AG04449 (cell line): ENCODE measurements at regions not wholly inside any gene's neighbourhood (a gene's known extent, or its start where the extent isn't known, plus 50 kb on each side); places are given as distances from the start of the nearest gene placed in this dataset.
"Not testable (repeated sequence)": the region's sequence is repeated elsewhere in the genome, so short reads cannot be mapped to it uniquely, and the experiment has no call there.

Source experiments
- CTCF ChIA-PET: fragments of 350-600 bp; formaldehyde crosslinking; extraction: SDS; loops from one replicate; lab custom pipeline; 2021; ENCODE audit warnings: antibody characterized with exemption; lab: Yijun Ruan, JAX
- POLR2A ChIA-PET: fragments of 400-600, 350-600 bp; formaldehyde crosslinking; extraction: SDS; loops from one replicate; lab custom pipeline; 2020; ENCODE audit warnings: antibody characterized with exemption, inconsistent platforms; lab: Yijun Ruan, JAX
- DNase-seq: peaks from one replicate; pipeline ENCODE4 v3.0.0-alpha.2; 2010; ENCODE audit warnings: low read depth, low spot score
- H3K4me3 ChIP-seq: 2 replicates; pipeline ENCODE4 v1.5.1; 2011; ENCODE audit warnings: low read depth, mild to moderate bottlenecking, control low read depth, low read length
- TF ChIP-seq, protein P1 (sequence below): IDR thresholded peaks from one replicate; pipeline ENCODE4 v1.5.1; 2011; ENCODE audit warnings: mild to moderate bottlenecking, moderate library complexity, low read length, control low read depth, inconsistent platforms; ENCODE audit not compliant: insufficient read depth; ENCODE audit errors: missing control alignments

DNA sequence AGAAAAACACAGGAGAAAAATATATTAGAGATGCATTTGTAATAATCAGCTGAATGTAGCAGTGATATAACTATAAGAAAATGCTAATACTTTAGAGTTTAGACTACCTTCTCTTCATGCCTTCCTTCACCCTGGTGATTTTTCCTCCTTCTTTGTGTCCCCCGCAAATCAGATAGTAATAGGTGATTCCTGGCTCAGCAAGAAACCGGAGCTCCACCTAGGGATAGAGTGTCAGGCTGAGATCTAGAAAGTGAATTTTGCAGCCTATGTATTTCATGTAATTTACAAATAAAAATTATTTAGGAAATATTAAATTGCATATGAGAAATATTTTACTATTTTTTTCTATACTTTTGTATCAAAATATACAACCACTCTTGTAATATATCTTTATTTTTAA, 109.8 kb upstream of the ST8SIA4 start:
- TF ChIP-seq, protein P1, sequence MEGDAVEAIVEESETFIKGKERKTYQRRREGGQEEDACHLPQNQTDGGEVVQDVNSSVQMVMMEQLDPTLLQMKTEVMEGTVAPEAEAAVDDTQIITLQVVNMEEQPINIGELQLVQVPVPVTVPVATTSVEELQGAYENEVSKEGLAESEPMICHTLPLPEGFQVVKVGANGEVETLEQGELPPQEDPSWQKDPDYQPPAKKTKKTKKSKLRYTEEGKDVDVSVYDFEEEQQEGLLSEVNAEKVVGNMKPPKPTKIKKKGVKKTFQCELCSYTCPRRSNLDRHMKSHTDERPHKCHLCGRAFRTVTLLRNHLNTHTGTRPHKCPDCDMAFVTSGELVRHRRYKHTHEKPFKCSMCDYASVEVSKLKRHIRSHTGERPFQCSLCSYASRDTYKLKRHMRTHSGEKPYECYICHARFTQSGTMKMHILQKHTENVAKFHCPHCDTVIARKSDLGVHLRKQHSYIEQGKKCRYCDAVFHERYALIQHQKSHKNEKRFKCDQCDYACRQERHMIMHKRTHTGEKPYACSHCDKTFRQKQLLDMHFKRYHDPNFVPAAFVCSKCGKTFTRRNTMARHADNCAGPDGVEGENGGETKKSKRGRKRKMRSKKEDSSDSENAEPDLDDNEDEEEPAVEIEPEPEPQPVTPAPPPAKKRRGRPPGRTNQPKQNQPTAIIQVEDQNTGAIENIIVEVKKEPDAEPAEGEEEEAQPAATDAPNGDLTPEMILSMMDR: no peak
- CTCF ChIA-PET: no interaction called here
- no peak overlapping the region for H3K4me3 ChIP-seq
- no peak for DNase-seq
- POLR2A ChIA-PET: no interaction called here

DNA sequence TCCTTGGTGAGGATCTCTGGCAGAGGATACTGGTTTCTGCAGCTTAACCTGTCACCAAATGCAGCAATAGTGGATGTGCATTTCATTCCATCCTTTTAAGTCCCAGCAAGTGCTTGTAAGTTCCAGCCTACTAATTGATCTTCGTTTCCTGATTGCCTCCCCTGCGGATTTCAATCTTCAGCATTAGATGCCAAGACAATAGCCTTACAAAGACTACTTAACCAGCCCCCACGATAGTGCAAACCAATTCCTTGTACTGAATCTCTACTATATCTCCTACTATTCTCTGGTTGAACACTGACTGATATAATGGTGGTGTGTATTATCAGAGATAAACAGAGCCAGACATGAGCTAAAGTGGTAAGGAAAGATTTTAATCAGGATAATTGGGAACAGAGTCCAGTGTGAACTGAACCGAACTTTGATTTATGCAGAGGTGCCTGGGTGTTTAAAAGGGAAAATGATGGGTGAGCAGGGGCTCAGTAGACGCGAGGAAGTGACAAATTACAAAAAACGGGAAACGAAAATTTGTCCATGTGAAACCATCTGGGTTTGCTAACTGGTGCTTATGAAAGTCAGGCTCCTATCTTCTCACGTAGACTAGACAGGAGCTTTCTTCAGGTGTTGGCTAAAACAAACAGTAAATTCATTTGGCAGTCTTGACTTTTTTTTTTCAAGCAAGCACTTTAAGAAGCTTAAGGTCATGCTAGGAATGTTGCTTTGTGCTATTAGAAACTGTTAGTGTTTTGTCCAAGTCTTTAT, 106.9 kb upstream of the ST8SIA4 start:
- POLR2A ChIA-PET: no interaction called here
- no peak overlapping the region for H3K4me3 ChIP-seq
- CTCF ChIA-PET: no interaction called here
- TF ChIP-seq, protein P1: no peak
- no peak for DNase-seq

DNA sequence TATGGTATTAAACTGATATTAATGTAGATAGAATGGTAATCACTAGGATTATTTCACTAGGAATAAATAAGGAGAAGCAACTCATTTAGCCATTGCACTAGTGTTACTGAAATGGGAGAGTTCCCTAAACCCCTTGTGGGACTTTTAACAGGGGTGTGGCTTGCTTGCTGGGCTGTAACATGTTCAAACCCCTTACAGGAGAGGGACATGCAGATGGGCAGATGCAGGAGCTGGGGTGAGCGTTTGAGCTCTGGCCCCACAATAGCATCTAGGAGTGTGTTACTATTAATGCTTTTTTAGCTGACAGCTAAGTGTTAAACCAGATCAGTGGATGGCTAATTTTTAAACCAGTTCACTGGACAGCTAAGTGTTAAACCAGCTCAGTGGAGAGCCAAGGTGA, 89.3 kb upstream of the ST8SIA4 start:
- TF ChIP-seq, protein P1: no peak

DNA sequence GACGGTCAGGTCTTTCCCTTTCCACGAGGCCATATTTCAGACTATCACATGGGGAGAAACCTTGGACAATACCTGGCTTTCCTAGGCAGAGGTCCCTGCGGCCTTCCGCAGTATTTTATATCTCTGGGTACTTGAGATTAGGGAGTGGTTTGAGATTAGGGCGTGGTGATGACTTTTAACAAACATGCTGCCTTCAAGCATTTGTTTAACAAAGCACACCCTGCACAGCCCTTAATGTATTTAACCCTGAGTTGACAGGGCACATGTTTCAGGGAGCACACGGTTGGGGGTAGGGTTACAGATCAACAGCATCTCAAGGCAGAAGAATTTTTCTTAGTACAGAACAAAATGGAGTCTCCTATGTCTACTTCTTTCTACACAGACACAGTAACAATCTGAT, 80.5 kb upstream of the ST8SIA4 start:
- CTCF ChIA-PET: not testable (repeated sequence)

More for the DNA sequence above, 89.3 kb upstream of the ST8SIA4 start:
- ChIA-PET CTCF (no interaction called here), POLR2A (no interaction called here)
- DNase-seq: no peak
- H3K4me3 ChIP-seq: no peak overlapping the region

DNA sequence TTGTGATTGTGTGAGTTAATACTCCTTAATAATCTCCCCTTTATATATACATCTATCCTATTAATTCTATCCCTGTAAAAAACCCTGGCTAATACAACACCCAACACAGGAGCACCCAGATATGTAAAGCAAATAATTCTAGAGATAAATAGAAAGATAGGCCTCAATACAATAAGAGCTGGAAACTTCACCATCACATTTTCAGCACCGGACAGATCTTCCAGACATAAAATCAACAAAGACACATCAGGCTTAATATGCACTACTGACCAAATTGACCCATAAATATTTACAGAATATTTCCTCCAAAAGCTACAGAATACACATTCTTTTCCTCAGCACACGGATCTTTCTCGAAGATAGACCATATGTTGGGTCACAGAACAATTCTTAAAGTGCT, 71.0 kb upstream of the ST8SIA4 start:
- no peak for DNase-seq
- ChIA-PET POLR2A (no interaction called here), CTCF (no interaction called here)
- H3K4me3 ChIP-seq: no peak overlapping the region
- TF ChIP-seq, protein P1: no peak

More for the DNA sequence above, 80.5 kb upstream of the ST8SIA4 start:
- POLR2A ChIA-PET, H3K4me3 ChIP-seq, DNase-seq: not testable (repeated sequence)

DNA sequence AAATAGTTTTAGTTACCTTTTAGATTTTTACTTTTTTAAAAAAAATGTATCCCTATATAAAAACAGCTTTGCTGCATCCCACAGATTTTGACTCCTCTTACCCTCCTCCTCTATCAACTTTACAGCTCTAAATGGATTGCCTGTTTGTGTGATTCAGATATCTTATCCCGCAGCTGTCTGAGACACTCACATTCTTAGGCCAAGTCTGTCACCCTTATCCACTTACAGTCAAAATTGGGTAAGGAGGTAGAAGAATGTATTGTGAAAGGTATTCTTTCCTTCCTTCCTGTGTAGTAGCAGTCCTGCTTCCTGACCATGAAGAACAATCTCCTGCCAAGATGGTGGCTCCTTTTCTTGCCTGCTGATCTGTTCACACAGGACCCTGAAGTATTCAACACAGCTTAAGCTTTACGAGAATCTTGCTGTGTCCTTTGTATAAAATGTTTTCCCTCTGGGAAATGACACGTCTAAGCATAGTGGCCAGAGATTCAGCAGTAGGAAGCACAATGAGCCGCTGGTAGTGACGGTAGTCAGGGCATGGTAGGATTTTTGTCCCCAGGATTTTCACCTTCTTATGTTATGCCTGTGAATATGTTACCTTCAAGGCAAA, 67.7 kb upstream of the ST8SIA4 start:
- POLR2A ChIA-PET: no interaction called here
- no peak for DNase-seq
- CTCF ChIA-PET: no interaction called here
- H3K4me3 ChIP-seq: no peak overlapping the region
- TF ChIP-seq, protein P1: no peak
